GM19239 (cell line): ENCODE measurements at regions not wholly inside any gene's neighbourhood (a gene's known extent, or its start where the extent isn't known, plus 50 kb on each side); places are given as distances from the start of the nearest gene placed in this dataset.
"Not testable (repeated sequence)": the region's sequence is repeated elsewhere in the genome, so short reads cannot be mapped to it uniquely, and the experiment has no call there.

Experiments used
- DNase-seq: peaks from one replicate; pipeline ENCODE4 v3.0.0; 2011; ENCODE audit warnings: low spot score; ENCODE audit not compliant: insufficient read length
- FAIRE-seq: peaks from 2 replicates; lab custom pipeline; 2011; peaks lifted over from hg19 to GRCh38; lab: Jason Lieb, UNC

- no peak for DNase-seq
- FAIRE-seq = no peak
These were observed 721.5 kb downstream of the SEMA5A start for GRCh38 chr5:8824371-8824770.

DNA sequence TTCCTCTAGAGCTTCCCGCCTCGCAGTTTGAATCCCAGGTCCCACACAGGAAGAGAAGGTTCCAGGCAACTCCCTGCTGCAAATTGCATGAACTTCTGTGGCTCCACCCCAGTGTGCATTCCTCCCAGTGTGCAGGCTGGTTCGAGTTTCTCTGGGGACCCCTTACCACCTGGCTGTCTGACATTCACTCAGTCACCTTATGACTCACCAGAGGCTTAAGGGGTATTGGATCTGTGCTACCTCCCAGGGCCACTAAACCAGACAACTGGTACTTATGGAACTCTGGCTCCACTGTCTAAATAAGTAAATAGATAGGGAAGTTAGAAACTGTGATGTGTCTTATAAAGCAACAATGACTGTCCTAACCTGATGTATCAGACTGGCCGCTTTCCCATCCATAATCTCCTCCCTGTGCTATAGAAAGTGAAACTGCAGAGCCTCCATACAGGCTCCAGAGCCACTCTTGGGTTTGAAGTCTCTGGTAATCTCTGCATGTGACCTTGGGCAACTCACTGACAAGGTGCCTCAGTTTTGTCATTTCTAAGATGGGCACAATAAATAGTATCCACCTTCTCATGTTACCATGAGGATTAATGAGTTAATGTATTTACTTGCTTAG lies 720.6 kb downstream of the SEMA5A start:
- FAIRE-seq = no peak
- no peak for DNase-seq

- FAIRE-seq (no peak), DNase-seq (no peak)
These were observed 719.4 kb downstream of the SEMA5A start for GRCh38 chr5:8826508-8826907.

GRCh38 chr5:8827696-8828095 lies 718.2 kb downstream of the SEMA5A start:
- FAIRE-seq (no peak), DNase-seq (no peak)

- no peak for DNase-seq
- FAIRE-seq = no peak
These were observed 717.1 kb downstream of the SEMA5A start for GRCh38 chr5:8828596-8829322.

GRCh38 chr5:8829323-8830029 lies 716.4 kb downstream of the SEMA5A start:
- DNase-seq (no peak), FAIRE-seq (no peak)

GRCh38 chr5:8831251-8831650 lies 714.6 kb downstream of the SEMA5A start:
- no peak for FAIRE-seq
- no peak for DNase-seq

- DNase-seq (no peak), FAIRE-seq (no peak)
These were observed 714.0 kb downstream of the SEMA5A start for GRCh38 chr5:8831854-8832253.

- FAIRE-seq = no peak
- DNase-seq = no peak
These were observed 706.4 kb downstream of the SEMA5A start for GRCh38 chr5:8839361-8840055.

DNA sequence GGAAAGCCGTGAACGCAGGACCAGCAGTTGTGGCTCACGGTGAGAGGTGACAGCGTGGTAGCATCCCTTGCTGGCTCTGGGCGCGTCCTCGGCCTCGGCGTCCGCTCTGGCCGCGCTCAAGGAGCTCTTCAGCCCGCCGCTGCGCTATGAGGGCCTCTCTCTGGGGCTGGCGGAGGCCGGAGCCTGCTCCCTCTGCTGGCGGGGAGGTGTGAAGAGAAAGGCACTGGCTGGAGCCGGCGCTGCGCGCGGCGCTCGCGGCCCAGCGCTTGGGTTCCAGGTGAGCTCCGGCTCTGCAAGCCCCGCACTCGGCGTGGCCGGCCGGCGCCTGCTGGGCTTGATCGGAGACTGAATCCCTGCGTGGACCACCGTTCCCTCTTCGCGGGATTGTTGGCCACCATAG lies 705.6 kb downstream of the SEMA5A start:
- DNase-seq (no peak), FAIRE-seq (no peak)

GRCh38 chr5:8840746-8841145 lies 705.1 kb downstream of the SEMA5A start:
- not testable (repeated sequence) for DNase-seq, FAIRE-seq

- DNase-seq = no peak
- no peak for FAIRE-seq
These were observed 702.8 kb downstream of the SEMA5A start for GRCh38 chr5:8842971-8843551.

DNA sequence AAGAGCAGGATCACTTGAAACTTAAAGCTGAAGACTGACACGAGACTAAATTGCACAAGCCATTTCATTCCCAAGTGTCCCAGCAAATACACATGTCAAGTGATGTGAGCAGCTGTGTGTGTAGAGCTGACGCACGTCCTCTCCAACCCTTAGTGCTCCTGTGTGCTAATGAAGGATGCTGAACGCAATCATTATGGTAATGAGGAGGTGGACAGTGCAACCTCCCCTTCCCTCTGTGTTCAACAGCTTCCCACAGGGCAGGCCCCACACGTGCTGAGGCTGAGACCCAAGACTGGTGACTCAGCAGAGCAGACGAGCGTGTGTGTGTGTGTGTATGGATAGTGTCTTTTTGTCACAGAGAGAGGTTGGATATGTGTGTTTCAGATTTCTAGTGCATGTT lies 702.1 kb downstream of the SEMA5A start:
- DNase-seq (no peak), FAIRE-seq (no peak)

DNA sequence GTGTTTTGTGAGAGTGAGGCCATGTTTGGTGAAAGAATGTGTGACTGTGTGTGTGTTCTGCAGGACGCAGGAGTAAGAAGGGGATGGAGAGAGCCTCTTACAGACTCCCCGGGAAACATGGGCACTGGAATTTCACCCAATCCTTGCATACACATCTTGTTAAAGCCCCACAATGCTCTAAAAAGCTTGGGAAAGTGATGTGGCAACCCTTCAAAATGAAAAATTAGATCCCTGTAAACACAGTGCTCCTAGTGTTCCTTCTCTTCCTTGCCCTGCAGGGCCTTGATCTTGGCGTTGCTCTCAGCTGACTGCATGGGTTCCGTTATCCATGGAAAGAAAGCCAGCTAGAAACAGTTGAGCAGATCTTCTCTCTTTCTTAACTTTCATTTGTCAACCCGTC lies 701.7 kb downstream of the SEMA5A start:
- FAIRE-seq (no peak), DNase-seq (no peak)

DNA sequence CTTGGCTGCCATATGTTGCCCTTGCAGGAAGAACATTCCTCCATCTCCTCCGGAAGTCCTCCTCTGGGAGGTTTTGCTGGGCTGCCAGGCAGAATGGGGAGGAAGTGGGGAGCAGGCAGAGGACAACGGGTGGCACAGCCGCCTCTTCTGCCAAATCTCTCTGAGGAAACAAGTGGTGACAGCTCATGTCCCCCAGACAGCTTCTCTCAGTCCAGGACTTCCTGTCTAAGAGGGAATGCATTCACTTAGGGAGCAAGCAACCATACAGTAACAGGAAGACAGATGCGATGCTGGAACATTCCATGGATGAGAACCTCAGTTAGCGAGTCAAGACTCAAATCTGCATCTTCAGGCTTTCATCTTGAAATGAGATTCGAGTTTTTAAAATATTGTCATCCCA lies 701.0 kb downstream of the SEMA5A start:
- DNase-seq (no peak), FAIRE-seq (no peak)

- no peak for DNase-seq
- no peak for FAIRE-seq
These were observed 700.6 kb downstream of the SEMA5A start for GRCh38 chr5:8845296-8845695.

- DNase-seq (no peak), FAIRE-seq (no peak)
These were observed 697.5 kb downstream of the SEMA5A start for GRCh38 chr5:8848366-8848765.

DNA sequence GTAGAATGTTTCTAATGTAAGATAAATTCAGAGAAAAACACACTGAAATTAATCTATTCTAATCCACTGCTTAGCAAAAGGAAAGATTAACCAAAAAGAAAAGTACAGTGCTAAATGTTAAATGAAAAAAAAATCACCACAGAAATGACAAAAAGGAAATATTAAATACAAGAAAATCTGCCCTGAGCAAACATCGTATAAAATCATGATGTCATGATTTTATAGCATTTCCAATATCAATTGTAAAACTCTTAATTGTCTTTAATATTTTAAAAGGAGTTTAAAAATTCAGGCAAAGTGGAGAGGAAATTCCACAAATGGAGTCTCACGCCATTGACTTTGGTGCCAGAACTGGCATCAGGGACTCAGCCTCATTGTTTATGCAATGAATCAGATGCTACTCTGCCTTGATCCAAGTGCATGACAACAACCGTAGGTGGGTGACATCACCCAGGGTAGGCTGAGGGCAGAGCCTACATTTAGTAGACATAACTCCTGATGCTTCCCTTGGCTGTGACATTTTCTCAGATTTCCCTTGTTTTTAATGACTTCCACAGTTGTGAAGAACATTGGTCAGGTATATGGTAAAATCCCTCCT lies 696.8 kb downstream of the SEMA5A start:
- FAIRE-seq (no peak), DNase-seq (no peak)

GRCh38 chr5:8851101-8851500 lies 694.8 kb downstream of the SEMA5A start:
- FAIRE-seq (no peak), DNase-seq (no peak)

- FAIRE-seq = no peak
- DNase-seq = no peak
These were observed 688.8 kb downstream of the SEMA5A start for GRCh38 chr5:8857051-8857450.
